NCI-H82 treated with DMSO at 0.1 percent for 48 hours (cell line): ENCODE measurements at regions not wholly inside any gene's neighbourhood (a gene's known extent, or its start where the extent isn't known, plus 50 kb on each side); places are given as distances from the start of the nearest gene placed in this dataset.

Experiments used
- DNase-seq: peaks from one replicate; lab custom pipeline; 2025; ENCODE audit not compliant: unreplicated experiment; lab: John Stamatoyannopoulos, UW

DNA sequence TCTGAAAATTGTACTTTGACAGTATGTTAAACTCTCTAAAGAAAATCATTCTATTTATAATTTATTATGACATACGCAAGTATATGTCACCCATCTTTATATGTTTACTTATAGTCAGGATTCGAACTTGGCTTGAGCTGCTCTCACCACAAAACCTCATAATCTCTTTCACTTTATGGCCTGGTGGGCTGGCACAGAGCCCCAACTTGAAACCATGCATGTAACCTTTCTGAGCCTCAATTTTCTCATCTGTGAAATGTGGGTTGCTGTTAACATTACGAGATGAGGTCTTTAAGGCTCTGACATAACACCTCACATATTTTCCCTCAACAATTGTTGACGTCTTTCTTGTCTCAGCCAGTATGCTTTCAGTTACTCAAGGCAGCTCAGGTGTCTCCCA, 69.4 kb upstream of the PFN2 start:
- DNase-seq = no peak

DNA sequence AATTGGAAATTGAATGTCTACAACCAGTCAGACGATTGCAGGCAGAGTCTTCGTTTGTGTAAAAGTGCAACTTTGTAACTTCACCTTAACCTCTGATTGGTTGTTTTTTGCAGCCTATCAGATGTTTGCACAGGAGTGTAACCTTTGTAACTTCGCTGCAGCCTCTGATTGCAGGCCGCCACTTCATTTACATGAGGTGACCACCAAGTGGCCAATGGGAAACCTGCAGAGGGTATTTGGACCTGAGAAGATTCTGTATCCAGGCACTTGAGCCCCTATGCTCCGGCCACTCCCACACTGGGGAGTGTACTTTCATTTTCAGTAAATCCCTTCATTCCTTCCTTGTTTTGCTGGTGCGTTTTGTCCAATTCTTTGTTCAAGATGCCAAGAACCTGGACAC, 68.1 kb upstream of the PFN2 start:
- no peak for DNase-seq

DNA sequence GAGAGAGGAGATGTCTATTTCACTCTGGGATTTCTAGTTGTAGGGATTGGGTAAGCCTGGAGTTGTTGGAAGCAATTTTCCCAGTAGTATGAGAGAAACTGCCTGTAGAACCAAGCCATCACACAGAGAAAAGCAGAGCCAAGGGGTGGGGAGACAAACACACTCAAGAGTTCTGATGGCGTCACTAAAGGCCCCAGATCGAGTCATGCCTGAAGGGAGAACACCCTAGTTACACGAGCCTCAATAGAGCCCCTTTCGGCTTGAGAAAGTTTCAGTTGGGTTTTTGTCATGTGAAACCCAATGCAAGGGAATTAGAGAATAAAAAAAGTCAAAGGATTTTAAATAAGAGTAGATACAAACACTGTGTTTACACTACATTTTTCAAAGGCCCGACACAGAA, 66.1 kb upstream of the PFN2 start:
- DNase-seq = no peak

DNA sequence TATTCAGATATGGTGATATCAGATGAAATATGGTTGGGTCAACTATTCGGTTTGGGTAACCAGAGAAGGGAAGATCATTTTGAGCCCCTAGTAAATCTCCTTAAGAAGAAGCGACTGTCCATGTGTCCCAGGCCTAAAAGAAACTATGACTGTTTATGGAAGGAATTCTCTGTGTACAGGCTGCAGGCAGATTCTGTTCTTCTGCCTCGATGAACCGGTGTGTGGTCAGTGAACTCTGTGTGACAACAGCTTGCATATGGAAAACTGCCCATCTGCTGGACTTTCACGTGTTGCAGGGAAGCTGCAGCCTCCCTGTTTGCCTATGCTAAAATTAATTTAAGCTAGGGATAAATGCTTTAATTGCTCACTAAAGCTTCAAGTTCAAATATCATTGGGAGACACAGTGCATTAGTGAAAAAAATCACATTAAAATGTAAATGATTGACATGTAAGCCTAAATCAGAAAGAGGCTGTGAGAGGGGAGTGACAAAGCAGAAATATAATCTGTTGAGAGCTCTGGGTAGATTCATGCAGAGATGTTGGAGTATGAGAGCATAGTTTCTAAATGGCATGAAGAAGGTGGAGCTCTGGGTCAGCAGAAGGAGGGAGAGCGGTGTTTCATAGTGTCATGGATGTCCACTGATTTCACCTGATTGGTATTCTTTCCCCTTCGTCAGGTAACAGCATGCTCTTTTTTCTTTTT, 65.4 kb upstream of the PFN2 start:
- DNase-seq = peak; percentile 37

DNA sequence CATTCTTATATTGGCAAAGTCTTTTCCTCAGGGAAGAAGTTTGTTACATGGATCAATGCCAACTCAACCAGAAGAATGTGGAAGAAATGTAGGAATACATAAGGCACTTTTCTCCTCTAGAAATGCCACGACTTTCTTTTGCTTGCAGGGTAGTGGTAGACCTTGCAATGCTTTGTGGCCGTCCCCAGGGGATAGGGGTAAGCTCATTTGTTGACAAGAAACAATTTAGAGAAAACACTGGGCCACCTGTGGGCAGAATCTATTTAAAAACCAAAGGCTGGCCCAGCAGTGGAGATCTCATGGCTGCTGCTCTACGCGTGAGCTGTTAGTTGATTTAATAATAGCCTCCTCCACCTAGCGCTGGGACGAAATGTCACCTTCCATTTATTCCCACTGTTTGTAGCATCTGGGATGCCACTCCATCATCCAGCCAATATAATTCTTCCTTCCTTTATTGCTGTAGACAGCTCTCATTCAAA, 64.6 kb upstream of the PFN2 start:
- DNase-seq = peak; percentile 51

DNA sequence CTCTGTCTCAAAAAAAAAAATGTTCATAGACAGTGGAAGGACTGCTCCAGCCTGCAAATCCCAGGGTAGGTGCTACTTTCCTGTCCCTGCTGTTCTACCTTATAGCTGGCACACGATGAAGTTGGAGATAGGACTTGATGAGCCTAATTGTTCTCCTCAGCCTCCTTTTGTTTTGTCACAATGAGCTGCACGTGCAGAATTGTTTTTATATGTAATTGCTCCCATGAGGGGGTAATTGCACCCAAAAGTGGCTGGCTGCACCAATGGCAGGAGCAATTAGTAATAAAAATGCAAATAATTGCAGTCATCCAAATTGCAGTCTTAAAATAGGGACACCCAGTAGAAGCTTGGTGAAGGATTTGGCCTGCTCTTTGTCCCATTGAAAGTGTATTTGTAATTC, 63.0 kb upstream of the PFN2 start:
- no peak for DNase-seq

DNA sequence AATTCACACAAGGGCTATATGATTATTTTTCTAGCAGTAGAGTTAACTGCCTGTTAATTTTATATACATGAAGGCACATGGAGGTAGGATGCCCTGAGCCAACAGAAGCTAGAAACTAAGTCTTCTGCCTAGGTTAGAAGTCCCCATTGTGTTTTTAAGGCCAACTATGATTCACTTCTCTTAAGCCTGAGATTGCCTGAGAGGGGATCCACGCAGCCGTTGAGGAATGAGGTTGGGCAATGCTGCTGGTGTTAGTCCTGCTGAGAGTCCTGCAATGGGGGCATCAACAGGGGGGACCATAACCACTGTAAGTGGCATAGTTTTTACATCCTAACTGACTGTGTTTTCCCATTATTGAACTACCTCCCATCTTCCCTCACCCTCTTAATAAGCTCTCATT, 60.1 kb upstream of the PFN2 start:
- no peak for DNase-seq

DNA sequence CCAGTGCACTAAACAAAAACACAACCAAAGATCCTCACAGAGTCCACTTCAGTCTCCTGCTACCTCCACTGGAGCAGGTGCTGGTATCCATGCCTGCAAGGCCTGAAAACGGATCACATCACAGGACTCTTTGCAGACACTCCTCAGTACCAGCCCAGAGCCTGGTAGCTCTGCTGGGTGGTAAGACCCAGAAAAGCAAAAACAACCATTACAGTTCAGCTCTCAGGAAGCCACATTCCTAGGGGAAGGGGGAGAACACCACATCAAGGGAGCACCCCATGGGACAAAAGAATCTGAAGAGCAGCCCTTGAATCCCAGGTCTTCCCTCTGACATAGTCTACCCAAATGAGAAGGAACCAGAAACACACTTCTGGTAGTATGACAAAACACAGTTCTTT, 52.5 kb upstream of the PFN2 start:
- DNase-seq = no peak

DNA sequence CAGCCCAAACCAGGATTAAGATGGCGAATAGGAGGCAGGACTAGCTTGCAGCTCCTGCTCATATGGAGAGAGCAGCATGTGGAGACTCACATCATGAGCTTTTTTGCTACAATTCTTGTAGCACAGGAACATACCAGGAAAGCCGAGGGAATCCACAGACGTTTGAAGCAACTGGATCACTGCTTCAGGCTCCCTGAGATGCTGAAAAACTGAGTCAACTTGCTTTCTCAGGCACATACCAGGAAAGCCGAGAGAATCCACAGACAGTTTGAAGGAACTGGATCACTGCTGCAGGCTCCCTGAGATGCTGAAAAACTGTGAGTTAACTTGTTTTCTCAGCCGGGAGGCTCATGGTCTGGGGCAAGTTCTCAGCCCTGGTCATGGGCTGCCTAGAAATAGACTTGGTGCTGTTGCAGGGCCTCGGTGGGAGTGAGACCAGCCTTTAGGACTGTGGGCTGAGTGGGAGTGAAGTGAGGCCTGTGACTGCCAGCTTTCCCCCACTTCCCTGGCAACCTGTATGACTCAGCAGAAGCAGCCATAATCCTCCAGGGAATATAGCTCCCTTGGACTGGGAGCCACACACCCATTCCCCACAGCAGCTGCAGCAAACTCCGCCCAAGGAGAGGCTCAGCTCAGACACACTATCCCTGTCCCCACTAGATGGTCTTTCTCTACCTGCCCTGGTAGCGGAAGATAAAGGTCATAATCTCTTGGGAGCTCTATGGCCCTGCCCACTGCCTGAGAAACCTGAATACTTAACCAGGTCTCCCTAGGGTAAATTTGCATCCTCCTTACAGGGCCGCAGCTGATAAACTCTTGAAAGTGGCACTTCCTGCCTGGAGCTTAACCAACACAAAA, 51.9 kb upstream of the PFN2 start:
- DNase-seq = peak; percentile 12

DNA sequence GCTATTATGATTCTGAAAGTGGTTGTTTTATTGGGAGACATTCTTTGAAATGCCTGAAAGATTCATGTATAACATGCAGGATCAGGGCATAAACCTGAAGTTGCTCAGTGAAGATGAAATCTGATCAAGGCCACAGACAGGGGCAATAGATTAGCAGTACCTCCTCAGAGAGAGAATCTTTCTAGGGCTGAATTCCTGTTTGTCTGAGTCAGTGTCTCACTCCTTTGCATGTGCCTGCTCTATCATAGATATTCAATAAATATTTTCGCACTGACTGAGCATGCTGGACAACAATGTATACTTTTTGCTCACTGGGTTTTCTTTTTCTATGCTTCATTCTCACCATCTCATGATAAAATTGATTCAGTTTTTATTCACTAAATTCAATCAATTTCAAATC, 49.8 kb upstream of the PFN2 start:
- no peak for DNase-seq
